ENCODE measurements at regions not wholly inside any gene's neighbourhood (a gene's known extent, or its start where the extent isn't known, plus 50 kb on each side); places are given as distances from the start of the nearest gene placed in this dataset.

DNA sequence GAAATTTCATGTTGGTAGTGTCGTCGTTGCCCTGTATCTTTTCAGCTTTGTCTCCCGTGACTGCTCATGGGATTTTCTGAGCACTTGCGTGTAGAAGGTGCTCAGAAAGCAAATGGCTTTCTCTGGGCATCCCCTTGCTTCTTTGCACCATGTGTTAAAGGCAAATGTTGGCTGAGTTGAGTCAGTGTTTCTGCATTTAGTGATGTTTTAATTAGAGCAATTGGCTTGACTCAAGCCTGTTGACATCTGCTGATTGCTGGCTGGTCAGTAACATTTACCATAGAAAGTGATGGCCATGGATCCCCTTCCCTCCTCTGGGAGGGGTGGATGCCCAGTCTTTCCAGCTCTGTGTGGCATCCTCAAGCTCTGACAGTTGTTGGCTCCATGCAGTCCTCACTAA, 187.2 kb upstream of the MPHOSPH6 start:
- DNase-seq, result no peak

DNA sequence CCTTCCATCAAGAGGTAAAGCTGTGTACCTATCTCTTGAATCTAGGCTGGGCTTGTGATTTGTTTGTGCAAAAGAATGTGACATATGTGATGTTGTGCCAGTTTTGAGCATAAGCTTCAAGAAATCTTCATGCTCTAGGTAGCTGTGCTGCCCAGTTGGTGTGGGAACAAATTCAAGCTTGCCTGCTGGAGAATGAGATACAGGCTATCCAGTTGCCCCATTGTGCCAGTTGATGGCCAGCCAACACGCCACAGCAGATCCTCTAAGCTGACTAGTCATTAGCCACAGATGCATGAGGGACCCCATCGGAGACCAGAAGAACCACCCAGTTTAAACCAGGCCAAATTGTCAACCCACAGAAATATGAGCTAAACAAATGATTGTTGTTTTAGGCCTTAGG, 180.5 kb upstream of the MPHOSPH6 start:
- DNase-seq, result no peak

DNA sequence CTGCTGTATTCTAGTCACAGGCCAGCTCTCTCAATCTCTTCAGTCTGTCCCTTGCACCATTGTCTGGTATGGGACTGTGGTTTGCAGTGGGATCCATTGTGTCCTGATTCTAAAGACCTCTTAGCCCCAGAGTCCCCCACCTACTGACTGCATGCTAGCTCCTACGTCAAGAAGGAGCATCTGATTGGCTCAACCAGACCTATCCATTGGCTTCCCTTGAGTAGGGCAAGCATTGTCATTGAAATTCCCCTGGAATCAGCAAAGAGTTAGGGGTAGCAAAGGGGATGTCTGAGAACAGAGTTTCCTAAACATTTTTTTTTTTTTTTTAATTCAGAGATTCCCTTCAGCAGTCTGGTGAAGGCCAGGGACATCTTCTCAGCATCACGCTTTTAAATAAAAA, 175.3 kb upstream of the MPHOSPH6 start:
- no peak for DNase-seq

DNA sequence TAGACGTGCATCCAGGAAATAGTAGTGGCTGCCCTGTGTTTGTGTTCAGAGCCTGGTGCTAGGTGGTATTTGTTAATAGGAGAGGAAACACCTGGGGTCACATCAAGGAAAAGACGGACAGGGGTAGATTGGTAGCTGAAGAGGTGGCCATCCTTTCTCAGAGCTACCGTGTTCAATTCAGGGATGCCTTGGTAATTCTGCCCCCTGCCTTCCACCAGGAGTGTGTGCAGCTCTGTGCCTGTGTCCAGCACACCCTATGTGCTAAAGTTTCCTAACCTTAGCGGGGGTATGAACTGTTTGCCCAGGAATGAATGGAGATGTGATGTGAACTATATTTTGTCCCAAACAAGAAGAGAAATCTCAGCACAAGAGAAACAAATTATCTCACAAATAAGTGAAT, 174.1 kb upstream of the MPHOSPH6 start:
- DNase-seq, result no peak

DNA sequence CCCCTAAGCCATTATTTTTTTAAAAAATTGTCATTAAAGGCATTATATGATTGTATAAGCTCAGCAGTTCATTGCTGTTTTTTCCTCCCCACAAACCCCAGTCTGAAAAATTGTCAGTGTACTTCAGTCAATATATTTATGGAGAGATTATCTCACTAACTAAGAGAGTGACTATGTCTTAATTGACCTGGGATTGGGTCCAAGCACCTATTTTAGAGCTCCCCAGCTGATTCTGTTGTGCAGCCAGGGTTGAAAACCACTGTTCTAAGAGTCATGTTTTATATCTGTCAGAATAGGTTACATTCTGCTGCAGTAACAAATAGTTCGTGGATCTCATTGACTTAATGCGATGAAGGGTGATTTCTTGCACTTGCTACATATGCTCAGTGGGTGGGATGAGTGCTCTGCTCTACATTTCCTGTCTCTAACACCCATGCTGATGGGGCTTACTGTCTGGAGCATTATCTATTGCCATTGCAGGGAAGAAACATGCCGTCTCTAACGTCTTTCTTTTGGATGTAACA, 171.2 kb upstream of the MPHOSPH6 start:
- DNase-seq, result no peak

DNA sequence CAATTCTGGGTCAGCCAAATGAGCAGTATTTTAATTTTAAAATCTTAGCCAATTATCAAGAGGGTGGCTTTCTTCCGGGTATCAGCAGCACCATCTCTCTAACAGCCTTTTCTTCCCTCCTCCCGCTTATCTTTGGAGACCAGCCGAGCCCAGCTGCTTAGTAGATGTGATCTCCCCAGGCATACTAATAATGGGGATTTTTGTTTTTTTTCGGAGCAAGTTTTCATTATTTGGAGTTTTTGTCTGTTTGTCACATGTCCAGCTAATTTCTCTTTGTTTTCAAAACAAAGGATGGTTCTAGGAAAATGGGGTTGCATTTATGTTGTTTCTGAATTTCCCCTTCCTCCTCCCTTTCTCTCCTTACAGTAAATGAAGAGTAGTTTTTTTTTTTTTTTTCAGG, 170.5 kb upstream of the MPHOSPH6 start:
- no peak for DNase-seq

DNA sequence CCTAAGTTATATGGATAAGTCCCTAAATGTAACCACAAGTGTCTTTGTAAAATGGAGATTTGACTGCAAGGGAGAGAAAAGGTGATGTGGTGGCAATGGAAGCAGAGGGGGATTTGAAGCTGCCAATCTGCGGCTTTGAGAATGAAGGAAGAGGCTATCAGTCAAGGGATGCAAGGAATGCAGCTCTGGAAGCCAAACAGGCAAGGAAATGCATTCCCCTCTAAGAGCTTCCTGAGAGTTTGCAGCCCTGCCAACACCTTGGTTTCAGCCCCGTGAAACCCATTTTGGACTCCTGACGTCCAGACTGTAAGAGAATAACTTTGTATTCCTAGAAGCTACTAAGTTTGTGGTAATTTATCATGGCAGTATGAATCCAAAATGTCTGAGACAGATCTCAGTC, 167.3 kb upstream of the MPHOSPH6 start:
- no peak for DNase-seq

DNA sequence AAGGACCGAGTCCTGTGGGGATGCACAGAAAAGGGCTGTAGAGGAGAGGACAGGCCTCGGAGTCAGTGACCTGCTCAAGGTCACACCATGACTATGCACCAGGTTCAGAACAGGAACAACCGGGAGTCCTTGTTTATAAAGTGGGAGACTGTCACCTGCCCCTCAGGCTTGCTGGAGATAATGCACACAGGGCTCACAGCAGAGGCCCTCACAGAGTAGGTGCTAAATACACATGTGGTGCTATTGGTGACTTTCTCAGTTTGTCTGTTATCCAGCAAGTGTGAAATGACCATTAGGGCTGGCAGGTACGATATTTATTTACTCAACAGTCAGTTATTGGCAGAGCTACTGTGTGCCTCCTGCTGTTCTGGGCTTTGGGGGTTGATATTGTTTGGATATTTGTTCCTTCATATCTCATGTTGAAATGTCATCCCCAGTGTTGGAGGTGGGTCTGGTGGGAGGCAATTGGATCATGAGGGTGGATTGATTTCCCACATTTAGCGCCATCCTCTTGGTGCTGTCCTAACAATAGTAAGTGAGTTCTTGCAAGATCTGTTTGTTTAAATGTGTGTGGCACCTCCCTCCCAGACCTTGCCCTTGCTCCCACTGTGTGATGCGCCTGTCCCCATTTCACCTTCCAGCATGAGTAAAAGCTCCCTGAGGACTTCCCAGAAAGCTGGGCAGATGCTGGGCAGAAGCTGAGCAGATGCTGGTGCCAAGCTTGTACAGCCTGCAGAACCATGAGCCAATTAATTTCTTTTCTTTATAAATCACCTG, 162.1 kb upstream of the MPHOSPH6 start:
- DNase-seq, result no peak

DNA sequence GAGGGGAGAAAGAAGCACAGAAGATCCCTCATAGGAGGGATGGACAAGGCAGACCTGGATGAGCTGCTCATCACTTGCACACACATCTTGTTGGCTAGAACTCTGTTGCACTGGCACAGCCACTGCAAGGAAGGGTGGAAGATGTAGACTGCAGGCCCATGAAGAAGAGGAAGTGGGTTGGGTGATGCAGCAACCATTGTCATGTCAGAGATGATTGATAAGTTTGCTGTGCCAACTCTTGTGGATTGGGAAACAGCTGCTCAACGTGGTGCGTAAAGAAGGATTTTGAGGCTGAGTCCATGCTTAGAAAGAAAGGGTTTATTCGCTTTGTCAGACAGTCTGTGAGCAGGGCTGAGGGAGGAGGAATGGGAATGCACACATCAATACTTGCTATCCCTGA, 161.4 kb upstream of the MPHOSPH6 start:
- DNase-seq, result no peak

DNA sequence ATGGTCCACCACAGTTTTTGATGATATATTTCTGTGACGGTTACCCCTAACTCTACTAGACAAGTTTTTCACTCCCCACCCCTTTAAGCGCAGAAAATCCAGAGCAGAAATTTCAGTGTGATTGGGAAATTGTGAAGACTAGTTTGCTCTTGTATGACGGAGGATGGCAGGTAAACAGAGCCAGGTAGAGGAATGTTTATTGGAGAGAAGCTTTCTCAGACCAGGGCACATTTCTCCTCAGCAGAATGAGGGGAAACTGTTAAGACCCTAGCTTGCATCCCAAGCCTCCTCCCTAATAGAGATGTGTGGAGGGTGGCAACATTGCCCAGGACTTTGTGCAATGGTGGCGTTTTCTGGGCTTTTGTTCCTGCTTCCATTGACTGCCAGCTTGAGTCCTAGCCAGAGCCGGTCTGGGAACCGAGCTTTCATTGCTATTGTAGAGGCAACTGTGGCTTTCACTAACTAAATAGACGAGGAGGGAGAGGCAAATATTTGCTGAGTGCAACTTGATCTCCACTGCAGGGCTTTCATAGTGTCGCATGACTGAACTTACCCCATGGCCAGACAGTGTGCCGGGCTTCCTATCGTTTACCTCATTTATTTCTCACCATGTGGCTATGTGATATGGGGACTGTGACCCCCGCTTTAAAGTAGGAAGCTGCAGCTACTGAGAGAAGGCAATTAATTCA, 159.6 kb upstream of the MPHOSPH6 start:
- no peak for DNase-seq

DNA sequence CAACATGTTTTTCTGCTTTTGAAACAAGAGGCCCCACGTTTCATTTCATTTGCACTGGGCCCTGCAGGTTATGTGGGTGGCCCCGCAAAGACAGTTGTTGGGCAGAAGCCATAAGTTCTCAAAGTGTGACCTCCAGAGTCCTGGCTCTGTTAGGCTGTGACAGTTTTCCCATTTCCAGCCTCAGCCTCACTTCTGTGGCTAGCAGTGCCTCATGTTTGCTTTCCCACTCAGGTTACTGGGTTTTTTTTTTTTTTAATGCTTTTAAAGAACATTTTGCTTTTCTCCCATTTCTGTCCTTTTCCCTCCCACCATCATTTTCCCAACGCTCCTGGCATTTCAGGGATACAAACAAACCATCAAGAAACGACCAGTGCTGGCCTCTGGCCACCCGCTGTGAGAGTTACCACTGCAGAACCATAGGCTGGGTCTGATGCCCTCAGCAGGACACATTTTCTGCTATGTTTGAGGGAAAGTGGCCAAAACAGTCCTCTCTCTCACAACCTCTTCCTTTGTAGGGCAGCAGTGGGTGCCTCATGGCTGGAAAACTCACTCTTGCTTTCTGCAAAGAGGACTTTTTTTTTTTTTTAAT, 159.0 kb upstream of the MPHOSPH6 start:
- DNase-seq, result no peak

DNA sequence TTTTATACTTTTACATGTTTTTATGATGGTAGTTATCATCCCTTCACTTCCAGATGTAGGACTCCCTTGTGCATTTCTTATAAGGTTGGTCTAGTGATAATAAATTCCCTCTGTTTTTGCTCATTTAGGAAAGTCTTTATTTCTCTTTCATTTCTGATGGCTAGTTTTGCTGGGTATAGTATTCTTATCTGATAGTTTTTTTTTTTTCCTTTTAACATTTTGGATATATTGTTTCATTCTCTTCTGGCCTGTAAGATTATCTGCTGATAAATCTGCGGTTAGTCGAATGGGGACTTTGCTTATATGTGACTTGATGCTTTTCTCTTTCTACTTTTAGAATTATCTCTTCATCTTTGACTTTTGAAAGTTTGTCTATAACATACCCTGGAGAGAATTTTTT, 153.1 kb upstream of the MPHOSPH6 start:
- no peak for DNase-seq

DNA sequence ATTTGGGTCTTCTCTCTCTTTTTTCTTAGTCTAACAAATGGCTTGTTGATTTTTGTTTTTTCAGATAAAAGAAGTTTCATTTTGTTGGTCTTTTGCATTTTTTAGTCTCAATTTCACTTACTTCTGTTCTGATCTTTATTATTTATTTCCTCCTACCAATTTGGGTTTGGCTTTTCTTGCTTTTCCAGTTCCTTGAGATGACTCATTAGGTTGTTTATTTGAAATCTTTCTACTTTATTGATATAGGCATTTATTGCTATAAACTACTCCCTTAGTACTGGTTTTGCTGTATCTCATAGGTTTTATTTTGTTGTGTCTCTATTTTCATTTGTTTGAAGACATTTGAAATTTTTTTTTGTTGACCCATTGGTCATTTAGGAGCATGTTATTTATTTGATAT, 152.2 kb upstream of the MPHOSPH6 start:
- no peak for DNase-seq

DNA sequence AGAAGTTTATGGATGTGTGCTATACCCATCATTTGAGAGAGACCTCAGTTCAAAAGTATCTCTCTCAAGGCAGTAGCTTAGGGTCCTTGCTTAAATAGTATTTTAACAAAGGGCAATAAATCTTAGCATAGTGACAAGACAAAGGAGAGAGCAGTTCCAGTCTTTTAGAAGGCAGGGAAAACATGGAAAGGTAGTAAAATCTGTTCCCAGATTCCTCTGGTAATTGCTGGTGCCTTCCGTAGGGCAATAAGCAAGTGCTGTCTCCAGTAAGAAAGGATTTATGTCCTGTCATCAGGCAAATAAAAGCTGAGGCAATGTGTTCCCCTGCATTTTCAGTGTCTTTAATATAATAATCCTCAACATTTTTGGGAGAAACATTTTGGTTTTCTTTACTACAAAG, 149.0 kb upstream of the MPHOSPH6 start:
- DNase-seq, result no peak

DNA sequence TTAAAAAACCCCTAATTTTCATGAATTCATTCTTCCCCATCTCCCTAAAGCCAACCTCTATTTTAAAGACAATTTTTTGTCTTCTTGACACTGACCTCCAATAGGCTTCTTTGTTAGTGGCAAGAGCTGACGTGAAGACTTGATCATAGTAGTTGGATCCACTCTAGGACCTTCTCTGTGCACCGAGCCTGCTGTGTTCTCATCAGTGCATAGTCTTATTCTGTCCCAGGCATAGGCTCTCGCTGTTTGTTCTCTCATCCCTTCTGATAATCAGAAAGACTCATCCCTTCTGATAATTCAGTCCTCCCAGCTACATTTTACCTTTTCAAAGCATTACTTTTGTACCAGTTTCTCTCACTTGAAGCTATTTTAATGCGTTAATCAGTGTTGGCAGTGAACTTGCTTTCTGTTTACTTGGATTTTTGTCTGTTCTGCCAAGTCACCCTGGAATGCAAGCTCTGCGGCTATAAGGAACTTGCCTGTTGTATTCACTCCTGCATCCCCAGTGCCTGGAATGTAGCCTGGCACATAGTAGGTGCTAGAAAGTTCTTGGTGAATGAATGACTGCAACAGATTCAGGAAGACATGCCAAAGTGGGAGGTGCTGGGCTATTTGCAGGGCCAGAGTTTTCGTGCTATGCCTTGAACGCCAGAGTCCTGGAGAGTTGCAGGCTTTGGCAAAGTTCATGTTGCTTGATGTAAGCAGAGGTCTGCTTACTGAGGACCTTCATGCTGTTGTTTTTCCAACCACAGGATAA, 147.6 kb upstream of the MPHOSPH6 start:
- no peak for DNase-seq

DNA sequence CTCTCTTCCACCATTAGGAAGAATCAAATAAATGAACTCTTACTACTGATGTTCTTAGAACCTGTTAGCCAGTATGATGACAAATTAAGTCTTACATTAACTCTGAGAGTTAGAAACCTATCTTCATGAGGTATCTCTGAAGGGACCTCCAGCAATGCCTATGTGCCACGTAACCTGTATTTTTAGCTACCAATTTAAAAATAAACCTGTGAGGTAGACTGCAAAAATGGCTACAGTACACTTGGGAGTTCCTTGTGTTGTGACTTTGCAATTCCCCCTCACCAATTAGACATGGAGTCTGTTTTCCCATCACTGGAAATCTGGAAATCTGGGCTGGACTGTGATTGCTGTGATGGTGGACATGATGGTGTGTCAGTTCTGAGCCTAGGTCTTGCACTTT, 143.7 kb upstream of the MPHOSPH6 start:
- no peak for DNase-seq

DNA sequence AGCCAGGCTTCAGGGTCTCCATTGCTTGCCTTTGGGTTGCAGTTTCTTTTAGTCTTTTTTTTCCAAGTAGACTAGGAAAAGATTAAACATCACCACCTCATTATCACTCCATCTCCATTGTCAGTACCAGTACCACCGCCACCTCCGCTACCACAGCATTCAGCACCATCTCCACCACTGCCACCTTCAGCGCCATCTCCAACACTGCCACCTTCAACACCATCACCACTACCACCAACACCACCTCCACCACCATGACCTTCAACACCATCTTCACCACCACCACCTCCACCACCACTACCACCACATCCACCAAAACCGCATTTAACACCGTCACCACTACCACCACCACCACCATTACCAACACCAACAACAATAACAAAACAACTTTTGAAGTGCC, 141.5 kb upstream of the MPHOSPH6 start:
- DNase-seq, result no peak

DNA sequence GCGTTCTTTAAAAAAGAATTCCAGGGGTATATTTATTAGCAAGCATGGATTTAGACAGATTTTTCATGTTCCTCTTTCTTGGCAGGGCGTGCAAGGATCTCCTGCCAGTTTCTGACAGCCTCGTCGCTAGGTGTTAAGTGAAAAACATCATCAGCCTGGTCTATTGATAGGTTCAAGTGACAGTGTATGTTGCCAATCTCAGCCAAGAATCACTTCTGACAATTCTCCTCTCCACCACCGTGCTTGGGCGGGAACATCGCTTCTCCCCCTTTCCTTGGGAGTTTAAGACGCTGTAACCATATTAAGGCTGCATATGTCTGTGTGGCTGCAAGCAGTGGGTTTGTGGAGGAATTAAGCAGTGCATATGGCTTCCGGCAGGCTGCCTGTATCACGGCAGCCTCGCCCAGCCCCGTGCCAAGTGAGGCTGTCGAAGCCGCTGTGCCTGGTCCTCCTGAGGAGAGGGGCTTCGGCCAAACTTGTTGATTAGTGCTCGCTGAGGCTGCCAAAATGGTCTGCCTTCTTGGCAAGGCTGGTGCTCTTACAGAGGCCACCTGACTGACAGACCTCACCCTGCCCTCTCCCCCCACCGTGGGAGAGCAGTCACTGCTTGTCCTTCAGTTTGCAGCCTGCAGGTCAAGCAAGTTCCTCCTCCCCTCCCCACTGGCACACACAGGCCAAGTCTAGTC, 132.2 kb upstream of the MPHOSPH6 start:
- DNase-seq, result no peak

DNA sequence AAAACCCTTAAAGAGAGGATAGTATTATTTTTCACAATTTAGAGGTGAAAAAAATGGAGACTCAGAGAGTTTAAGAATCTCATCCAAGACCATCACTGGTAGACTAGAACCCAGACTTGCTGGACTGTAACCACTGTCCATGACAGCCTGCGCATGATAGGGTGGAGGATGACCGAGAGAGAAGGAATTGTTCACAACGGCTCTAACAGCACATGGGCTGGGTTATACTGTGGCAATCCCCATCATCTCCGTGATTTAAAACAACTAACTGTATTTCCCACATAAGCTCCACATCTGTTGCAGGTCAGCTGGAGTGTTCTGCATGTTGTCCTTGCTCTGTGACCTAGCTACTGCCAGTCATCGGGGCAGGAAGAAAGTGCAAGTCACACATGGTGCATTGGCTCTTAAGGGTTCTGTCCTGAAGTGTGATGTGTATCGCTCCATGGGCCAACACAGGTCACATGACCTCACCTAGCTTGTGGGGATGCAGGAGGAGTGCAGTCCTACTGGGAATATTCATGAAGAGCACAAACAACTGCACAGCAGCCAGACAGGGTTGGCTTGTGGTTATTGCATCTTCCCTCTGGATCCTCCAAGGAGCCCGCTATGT, 131.2 kb upstream of the MPHOSPH6 start:
- DNase-seq, result no peak

DNA sequence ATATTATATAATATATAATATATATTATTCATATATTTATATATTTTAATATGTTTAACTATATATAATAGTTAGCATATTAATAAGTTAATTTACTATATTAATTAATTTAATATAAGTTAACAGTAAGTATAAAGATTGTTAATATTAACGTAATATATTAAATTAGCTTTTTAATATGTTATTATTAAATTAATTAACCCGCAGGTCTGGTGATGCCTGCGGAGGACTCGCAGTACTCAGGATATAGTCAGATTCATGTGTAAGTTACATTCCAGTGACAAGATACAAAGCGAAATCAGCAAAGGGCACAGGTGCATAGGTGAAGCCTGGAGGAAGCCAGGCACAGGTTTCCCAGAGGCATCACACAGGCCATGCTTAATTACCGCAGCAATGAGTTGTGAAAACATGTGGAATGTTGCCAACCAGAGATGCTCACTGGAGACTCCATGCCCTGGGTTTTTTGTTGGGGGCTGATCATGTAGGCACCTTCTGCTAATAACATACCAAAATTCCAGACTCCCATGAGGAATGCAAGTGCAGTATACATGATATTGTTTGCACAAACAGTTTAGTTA, 130.4 kb upstream of the MPHOSPH6 start:
- DNase-seq, result no peak

DNA sequence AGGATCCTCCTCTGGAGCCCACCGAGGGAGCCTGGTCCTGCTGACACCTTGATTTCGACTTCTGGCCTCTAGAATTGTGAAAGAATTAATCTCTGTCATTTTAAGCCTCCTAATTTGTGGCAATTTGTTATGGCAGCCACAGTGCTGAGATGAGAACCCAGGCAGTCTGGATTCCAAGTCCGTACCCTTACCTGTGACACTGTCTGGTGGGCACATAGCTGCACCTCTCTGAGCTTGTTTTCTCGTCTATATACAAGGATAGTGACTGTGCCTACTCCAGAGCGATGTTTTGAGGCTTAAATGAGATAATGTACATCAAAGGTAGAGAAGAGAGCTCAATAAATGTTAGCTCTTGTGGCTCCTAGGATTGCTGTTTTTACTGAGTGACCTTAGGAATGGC, 128.4 kb upstream of the MPHOSPH6 start:
- no peak for DNase-seq
